GM18511 (cell line): ENCODE measurements at regions not wholly inside any gene's neighbourhood (a gene's known extent, or its start where the extent isn't known, plus 50 kb on each side); places are given as distances from the start of the nearest gene placed in this dataset.
"Not testable (repeated sequence)": the region's sequence is repeated elsewhere in the genome, so short reads cannot be mapped to it uniquely, and the experiment has no call there.

Experiments
- ATAC-seq: cut with Tn5 transposase; IDR thresholded peaks from one replicate; pipeline ENCODE4 v1.9.1; 2021; ENCODE audit warnings: mild to moderate bottlenecking, moderate library complexity; ENCODE audit not compliant: unreplicated experiment

DNA sequence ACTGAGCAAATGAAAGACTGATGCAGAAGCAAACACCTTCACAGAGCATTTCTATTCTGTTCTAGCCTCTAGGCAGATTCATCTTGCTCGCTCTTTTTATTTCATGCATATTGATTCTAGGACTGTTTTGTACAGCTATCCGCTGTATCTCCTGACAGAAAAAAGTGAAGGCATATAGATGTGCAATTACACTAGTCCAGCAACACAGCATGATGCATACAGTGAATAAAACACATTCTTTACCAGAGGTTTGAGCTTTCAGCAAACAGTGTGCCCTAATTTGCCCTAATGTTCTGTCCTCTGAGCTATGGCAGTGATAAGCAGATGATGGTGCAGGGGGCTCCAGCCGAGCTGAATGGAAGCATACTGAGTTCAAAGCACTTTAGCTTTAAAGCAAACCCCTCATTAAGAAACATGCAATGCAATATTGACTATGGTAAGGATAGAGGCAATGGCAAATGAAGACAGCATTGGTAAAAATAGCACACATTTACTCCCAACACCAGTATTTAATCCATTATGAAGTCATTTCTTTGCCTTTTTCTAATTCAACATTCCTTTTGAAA lies 141.2 kb upstream of the RGPD4 start:
- ATAC-seq = no peak

DNA sequence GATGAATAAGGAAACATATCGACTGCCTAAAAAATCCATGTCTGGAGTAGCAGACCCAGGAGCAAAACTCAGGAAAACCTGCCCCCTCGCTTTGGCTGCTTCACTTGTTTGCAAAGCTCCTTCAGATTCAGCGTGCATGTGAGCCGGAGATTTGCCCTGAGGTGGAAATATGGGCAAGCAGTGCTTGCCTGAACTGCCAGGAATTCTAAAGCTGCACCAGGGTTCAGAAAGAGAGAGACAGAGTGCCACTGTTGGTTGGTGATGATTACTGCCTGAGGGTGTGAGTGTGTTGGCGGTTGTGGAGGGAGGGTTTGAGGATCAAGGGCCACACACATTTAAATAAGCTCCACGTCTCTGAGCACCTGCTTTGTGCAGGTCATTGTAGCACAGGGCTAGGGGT lies 139.6 kb upstream of the RGPD4 start:
- no peak for ATAC-seq

DNA sequence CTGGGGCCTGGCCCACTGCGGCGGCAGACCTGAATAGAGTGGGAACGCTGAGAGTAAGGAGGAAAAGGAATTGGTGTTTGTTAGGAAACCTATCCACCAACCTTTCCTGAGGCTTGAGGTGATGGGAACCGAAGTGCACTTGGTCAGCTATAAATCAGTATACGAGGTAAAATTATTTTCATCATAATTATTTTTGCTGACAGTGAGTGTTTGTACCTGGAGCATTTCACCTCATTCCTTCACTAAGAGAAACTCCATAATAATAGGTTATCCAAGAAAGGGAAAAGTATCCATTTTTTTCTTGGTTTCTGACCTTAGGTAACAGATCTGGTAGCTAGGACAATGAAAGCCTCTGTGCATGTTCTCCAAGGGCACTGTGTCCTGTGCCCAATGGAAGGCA lies 138.6 kb upstream of the RGPD4 start:
- ATAC-seq = no peak

DNA sequence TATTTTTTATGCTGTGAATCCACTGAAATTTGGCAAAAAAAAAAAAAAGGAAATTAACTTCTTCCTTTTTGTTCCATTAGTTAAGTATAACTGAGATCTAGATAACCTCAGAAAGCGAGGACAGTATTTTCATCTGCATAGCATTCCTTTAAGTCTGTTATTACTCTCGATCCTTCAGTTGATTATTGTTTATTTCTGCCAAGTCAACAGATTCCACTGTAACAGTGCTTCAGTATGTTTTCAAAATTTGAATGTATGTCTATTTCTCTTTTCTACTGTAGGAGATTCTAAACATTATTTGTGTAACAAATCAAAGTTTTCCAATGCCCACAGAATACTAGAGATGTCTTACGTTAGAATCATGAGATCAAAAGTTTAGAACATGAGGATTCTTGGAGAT lies 133.1 kb upstream of the RGPD4 start:
- no peak for ATAC-seq

DNA sequence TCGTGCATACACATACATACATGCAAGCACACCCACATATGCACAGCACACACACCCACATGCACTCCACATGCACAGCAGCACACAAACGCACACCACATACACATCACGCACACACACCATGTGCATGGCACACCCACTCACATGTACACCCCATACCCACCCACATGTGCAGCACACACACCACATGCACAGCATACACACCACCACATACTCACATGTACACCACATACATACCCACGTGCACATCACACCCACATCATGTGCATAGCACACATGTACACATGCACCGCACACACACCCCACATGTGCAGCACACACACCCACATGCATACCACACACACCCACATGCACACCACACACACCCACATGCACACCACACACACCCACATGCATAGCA lies 132.0 kb upstream of the RGPD4 start:
- ATAC-seq = no peak

DNA sequence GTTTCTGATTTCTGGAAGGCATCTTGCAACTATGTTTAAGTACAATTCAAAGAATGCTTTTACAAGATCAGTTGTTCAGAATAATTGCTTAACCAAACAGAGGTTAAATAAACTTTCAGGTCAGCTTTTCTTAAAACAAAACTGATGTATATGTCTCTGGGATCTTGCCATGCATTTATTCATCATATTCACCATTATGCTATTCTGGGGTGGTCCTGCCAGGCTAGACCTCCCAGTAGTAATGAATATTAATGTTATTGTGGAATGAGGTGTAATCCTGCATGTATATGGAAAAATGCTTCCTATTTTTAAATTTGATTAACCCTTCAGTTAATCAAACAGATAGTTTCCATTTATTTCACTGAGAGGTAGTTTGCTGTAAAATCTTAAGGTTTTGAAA lies 129.3 kb upstream of the RGPD4 start:
- no peak for ATAC-seq

DNA sequence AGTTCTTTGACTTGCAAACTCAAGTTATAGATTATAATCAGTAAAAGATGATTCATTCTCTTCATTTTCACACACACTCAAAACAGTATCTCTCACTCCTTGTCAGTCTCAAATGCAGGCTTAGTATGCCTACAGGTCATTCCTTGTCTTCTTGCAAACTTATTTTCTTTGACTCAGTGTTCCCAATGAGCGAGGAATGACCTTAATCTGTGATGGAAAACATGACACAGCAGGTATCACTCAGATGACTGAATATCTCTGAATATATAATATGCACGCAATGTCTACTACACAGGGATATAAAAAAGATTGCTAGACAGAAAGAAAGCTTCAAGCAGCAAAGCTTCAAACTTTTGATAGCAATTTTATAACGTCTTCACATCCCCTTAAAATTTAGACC lies 127.8 kb upstream of the RGPD4 start:
- ATAC-seq = no peak

DNA sequence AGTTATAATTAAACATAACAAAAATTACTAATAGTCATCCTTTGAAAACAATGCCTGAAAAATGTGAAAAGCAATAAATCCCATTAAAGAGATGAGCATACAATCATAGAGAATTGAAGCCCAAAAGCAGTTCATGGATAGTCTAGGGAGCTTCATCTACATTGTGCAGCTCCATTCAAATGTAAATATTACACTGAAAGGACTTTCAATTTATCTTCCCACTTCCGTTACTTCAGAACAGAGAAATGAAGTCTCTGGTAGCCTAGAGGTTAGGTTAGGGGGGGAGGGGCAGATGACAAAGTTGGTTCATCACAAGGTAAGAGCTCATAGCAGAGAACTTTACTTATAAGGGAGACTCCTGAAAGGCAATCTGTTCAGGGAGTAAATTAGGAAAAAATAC lies 126.6 kb upstream of the RGPD4 start:
- ATAC-seq = no peak

DNA sequence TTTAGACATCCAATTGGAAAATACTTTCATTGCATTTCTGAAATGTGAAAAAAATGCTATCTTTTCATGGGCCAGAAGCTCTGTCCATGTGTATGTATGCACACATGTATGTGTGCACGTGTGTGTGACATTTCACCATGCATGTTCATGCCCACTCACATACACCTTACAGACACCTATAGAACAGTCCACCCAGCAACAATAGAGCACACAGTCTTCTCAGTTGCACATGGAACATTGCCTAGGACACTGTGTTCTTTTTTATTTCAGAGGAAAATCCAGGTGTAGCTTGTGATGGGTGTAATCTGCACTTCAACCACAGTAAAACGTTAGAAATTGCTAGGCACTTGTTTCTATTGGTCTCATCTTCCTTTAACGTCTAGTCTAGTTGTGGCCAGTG lies 114.8 kb upstream of the RGPD4 start:
- no peak for ATAC-seq

DNA sequence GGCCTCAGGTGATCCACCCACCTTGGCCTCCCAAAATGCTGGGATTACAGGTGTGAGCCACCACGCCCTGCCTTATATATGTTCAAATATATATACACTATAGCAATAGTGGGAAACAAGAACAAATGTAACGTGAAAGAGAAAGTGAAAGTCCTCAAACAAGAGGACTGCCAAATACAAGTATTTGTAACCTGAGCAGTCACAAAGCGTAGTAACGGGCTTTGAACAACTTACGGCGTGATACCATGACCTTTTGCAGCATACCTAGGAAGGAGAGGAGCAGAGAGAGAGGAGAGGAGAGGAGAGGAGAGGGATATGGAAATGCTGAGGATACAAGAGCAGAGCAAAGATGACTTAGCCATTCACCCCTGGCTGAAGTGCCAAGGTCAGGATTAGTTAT lies 113.8 kb upstream of the RGPD4 start:
- peak; percentile 84 for ATAC-seq

DNA sequence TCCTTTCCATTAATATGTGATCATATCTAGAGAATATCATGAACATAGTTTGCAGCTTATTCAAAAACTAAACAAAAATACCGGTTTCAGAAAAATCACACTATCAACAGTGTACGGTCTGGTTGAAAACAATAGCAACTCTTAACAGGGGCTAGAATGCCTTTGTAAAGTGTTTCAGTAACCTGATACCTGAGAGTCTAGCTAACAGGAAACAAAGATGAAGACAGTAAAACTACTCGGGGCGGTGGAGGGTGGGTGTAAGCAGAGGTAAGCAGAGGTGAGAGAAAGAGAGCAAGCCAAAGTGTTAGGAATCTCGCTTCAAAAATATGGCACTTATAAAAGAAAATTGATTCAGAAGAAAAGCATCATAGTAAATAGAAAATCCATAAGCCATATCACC lies 109.0 kb upstream of the RGPD4 start:
- no peak for ATAC-seq

DNA sequence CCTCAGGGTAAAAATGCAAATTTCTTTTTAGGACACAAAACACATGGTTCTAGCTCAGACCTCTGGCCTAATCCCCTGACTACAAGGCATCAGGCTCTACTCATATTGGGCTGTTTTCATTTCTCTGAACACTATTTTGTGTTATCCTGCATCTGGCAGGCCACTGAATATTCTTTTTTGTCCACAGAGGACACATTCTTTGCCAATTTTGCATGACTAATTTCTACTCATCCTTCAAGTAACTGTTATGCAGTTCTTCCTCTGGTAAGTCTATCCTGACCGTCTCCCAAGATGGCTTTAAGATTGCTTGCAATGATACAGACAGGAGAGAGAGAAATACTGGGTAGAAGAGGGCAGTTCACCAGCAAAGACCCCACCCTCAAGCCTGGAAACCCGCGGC lies 107.6 kb upstream of the RGPD4 start:
- no peak for ATAC-seq

DNA sequence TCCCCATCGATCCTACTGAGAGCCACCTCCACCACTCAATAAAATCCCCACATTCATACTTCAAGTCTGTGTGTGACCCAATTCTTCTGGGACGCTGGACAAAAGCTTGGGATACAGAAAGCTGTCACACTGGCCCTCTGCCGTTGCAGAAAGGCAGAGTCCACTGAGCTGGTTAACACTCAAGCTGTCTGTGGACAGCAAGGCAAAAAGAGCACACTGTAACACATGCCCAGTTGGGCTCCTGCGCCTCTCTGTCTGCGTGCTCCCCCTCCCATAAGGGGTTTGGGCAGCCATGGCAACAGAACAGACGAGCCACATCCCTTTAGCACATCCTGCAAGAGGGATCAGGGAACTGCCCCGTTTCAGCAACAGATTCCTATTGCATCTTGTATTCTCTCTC lies 106.9 kb upstream of the RGPD4 start:
- no peak for ATAC-seq

DNA sequence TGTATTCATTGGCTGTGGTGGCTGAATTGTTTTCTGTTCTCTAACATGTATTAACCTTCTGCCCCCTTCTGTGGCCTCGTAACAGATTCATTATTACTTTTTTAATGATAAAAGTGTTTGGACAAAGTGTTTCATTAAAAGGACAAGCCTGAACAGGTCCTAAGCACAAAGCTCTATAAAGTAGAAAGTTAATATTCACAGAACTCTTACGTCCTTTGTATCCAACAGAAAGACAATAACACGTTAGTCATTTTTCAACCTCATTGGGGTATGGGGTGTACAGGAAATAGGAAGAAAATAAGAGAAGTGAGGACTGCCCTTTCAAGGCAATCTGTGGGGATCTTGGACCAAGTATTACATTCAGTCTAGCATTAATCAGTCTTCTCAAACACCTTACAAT lies 105.5 kb upstream of the RGPD4 start:
- no peak for ATAC-seq

DNA sequence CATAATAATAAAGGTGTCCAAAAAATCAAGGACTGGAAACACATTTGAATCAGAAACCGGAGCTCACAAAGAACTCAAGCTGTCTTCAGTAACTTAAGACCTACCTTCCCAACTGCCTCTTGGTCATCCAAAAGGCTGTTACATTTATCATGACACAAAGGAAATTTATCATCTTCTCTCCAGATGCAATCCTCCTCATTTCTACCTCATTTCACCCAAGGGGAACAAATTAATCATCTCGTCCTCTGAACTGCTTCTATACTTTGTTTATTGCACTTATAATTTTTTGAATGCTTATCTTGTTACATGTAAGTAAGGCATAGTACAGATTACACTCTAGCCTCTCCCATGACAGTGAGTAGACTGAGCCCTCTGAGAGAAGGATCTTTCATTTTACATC lies 105.1 kb upstream of the RGPD4 start:
- no peak for ATAC-seq

DNA sequence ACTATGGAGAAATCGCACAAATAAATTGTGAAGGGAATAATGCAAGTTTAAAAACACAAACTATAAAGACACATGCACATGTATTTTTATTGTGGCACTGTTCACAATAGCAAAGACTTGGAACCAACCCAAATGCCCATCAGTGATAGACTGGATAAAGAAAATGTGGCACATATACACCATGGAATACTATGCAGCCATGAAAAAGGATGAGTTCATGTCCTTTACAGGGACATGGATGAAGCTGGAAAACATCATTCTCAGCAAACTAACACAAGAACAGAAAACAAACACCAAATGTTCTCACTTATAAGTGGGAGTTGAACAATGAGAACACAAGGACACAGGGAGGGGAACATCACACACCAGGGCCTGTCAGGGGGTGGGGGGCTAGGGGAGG lies 100.9 kb upstream of the RGPD4 start:
- ATAC-seq = not testable (repeated sequence)

DNA sequence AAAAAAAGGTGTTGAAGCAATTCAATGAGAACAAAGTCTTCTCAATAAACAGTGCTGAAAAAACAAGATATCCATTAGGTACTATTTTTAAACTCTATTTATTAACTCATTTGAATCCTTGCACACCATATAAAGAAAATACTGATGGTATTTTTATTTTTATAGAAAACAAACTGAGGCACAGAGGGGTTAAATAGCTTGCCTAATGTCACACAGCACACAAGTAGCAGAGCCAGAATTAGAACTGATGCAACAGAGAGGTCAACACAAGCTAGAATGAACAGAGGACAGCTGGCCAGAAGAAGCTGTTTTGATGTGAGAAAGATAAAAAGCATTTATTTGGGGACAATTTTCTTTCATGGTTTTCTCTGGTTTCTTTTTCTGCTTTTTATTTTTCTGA lies 99.4 kb upstream of the RGPD4 start:
- no peak for ATAC-seq

DNA sequence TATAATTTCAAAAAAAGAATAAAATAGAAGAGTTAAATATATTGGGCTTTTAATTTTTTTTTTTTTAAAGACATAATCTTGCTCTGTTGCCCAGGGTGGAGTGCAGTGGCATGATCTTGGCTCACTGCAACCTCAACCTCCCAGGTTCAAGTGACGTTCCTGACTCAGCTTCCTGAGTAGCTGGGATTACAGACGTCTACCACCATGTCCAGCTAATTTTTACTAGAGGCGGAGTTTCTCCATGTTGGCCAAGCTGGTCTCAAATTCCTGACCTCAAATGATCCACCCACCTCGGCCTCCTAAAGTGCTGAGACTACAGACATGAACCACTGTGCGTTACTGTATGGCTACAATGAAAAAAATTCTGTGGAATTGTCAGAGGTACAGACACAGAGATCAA lies 98.1 kb upstream of the RGPD4 start:
- no peak for ATAC-seq

DNA sequence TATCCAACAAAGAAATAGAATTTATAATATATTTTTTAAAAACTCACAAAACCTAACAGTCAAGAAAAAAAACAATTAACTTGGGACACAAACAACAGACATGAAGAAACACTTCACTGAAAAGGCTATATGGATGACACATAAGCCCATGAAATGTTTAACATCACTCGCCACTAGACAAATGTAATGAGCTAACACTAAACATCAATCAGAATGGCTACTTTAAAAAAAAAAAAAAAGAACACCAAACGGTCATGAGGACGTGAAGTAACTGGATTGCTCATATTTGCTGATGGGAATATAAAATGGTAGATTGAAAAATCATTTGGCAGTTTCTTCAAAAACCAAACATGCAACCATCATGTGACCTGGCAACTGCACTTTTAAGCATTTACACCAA lies 97.3 kb upstream of the RGPD4 start:
- ATAC-seq = no peak

DNA sequence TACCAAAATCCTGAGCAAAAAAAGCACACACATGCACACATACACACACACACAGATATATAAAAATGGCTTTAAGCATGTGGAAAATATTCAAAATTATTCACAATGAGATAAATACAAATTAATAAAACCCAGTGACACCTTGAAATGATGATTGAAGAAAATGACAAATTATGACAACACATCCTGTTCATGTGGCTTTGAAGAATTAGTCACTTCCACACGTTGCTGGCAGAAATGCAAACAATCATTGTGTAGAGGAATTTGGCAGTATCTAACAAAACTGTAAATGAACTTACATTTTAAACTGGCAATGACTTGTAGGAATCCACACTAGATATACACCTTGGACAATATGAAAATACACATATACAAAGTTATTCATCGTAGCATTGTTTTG lies 95.8 kb upstream of the RGPD4 start:
- no peak for ATAC-seq

DNA sequence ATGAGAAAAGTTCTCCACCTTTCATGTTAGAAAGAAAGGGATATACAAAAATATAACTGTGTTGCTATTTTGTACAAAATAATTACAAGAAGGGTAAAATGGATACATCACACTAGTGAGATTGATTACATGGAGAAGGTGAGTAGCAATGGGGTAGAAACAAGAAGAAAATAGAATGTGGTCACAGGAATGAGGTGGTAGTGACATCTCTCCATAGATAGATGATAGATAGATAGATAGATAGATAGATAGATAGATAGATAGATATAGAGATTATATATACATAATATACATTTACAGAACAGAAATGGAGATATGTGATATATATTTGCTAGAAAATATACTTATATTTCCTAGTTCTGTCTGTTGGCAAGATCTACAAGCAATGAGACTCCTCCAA lies 95.3 kb upstream of the RGPD4 start:
- no peak for ATAC-seq

DNA sequence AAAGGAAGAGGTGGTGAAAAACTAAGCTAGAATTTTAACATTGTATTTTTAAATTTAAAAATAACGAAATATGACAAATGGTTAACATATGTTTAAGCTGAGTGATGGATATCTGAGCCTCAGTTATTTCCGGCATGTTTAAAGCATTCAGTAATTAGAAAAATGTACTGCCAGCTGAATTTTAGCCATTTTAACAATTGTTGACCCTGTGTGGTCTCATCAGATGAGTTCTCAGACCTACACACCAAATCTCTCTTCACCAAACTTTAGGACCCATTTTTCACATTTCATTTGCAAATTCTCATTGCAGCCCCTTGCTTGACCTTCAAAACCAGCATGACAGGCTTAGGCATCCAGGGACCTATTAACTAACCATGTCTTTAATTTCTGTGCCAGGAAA lies 91.5 kb upstream of the RGPD4 start:
- no peak for ATAC-seq

DNA sequence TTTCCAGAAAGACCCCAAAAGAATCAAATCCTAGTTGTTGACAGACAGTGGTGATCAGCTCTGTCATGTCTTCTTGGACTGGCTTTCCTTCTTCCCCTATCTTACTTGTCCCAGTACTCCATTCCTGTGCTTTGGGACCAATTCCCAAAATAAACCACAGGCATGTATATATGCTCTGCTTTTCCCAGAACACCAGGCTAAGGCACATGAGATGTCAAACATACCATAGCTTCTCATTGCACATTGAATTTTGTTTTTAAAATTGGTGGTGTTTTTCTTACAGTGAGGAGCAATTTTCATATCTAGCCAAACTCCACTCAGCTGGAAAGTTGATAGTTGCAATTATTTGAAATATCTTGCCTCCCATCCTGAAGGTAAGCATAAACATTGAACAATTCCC lies 88.9 kb upstream of the RGPD4 start:
- no peak for ATAC-seq

DNA sequence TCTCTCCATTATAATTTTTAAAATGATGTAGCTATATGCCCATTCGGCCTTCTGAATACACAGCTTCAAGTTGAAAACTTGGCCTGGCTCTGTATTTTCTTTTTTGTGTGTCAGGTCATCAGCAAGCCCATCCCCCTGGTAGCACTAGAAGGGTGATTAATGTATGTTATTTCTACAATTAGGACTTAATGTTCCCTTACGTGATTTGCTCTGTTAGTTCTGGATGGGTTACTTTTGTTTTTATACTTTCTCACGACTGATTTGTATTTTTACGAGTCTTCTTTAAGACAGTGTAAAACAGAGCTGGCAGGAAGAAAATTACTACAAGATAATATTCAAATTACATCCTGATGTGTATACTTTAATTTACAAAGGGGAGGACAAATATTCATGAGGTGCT lies 88.4 kb upstream of the RGPD4 start:
- no peak for ATAC-seq
